GM18870 (cell line): ENCODE measurements at regions not wholly inside any gene's neighbourhood (a gene's known extent, or its start where the extent isn't known, plus 50 kb on each side); places are given as distances from the start of the nearest gene placed in this dataset.
"Not testable (repeated sequence)": the region's sequence is repeated elsewhere in the genome, so short reads cannot be mapped to it uniquely, and the experiment has no call there.

ENCODE experiments used
- ATAC-seq: cut with Tn5 transposase; IDR thresholded peaks from one replicate; pipeline ENCODE4 v1.9.1; 2021; ENCODE audit warnings: moderate library complexity; ENCODE audit not compliant: unreplicated experiment

- peak; percentile 80 for ATAC-seq
Observed at GRCh38 chr15:30755036-30755687, 129.2 kb downstream of the ARHGAP11B start.

DNA sequence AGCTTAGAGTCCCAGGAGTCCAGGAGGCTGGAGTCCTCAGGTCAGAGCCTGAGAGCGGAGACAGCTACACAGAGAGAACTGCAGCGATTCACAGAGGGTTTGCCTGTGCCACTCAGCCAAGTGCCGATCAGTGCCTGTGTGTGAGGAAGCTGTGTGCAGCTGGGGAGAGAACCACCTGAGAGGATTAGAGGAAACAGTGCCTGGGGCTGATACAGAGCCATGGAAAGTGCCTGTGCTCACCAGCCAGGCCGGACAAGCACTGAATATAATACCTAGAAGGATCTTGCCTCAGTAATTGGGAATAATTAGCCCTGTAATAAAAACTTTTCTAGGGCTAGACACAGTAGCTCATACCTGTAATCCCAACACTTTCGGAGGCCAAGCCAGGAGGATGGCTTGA is 134.7 kb downstream of the ARHGAP11B start:
- ATAC-seq = not testable (repeated sequence)

GRCh38 chr15:30761365-30761764 is 135.4 kb downstream of the ARHGAP11B start:
- not testable (repeated sequence) for ATAC-seq

DNA sequence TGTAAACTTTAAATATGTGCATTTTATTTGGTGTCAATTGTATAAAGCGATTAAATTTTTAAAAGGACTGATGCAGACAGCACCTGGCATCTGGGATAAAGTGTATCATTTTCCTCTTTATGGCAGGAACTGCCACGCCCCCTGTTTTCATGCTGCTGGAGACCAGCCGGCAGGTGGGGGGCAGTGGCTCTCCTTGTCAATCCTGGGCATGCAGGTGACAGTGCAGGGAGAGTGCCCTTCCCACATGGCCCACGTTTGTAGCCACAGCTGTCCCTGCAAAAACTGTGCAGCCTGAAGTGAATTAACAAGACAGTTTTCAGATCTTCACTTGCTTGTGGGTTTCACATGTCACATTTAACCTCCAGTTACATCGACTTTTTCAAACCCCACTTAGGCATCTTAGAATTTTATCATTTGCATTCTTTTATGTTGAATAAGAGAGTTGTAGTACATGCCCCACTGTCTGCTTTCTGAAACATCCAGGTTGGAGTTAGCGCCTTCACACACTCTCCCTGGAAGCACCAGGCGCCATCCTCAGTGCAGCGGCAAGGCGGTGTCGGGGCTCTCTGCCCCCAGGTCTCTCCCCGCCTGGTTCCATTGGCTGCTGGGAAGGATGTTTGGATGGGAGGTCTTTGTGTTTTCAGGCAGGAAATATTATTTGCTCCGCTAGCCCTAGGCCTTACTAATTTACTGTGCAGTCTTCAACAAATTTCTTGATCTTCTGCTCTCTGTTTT is 134.2 kb upstream of the FAN1 start:
- not testable (repeated sequence) for ATAC-seq

GRCh38 chr15:30770759-30771158 is 133.0 kb upstream of the FAN1 start:
- ATAC-seq = no peak

- no peak for ATAC-seq
Observed at GRCh38 chr15:30783019-30783418, 120.7 kb upstream of the FAN1 start.

DNA sequence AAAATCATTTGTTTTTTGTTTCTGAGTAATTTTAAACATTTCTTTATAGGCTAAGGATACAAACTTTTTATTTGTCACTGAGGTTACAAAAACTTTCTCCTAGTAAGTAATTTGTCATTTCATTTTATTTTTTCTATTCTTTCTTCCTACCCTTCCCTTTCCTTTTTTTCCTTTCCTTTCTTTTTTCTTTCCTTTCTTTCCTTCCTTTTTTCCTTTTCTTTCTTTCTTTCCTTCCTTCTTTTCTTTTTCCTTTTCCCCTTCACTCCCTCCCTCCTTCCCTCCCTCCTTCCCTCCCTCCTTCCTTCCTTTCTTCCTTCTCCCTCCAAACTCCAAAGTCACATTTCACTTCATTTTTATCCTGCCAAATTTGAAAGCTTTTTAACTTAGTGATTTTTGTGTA is 115.1 kb upstream of the FAN1 start:
- ATAC-seq = no peak

- no peak for ATAC-seq
Observed at GRCh38 chr15:30791239-30792175, 112.2 kb upstream of the FAN1 start.

GRCh38 chr15:30792843-30793242 is 110.9 kb upstream of the FAN1 start:
- ATAC-seq = not testable (repeated sequence)

DNA sequence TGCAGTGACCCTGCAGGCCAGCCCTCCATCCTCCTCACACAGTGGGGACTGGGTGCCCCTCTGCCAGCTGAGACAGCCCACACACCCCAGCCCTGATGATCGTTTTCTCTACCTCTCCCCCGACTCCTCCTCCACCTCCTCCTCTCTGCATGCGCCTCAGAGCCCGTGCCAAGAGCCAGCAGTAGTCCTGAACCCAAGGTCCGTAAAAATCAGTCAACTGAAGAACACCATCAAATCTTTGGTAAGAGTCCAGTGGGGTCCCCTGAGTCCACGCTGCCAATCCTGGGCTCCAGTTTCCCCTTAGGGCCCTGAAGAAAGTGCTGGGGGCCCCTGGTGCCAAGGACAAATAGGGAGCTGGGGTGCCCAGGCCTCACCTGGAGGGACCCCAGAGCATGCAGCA is 109.3 kb upstream of the FAN1 start:
- no peak for ATAC-seq

DNA sequence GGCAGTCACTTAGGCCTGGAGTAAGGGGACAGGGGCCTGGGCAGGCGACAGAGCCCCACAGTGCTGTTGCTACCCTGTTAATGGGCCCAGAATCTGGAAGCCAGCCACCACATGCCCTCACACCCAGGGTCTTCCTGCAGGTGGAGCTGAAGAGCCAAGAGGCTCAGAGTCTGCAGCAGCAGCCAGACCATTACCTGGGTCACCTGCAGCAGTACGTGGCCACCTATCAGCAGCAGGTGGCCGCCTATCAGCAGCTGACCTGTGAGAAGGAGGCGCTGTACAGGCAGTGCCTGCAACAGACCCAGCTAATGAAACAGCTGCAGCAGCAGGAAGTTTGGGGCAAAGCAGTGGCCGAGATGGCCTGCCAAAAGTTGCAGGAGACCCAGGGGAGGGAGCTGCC is 104.2 kb upstream of the FAN1 start:
- not testable (repeated sequence) for ATAC-seq

- ATAC-seq = not testable (repeated sequence)
Observed at GRCh38 chr15:30801140-30801895, 102.4 kb upstream of the FAN1 start.

- not testable (repeated sequence) for ATAC-seq
Observed at GRCh38 chr15:30802001-30802400, 101.7 kb upstream of the FAN1 start.

- not testable (repeated sequence) for ATAC-seq
Observed at GRCh38 chr15:30803703-30804102, 100.0 kb upstream of the FAN1 start.

GRCh38 chr15:30816430-30816829 is 87.3 kb upstream of the FAN1 start:
- ATAC-seq = no peak

DNA sequence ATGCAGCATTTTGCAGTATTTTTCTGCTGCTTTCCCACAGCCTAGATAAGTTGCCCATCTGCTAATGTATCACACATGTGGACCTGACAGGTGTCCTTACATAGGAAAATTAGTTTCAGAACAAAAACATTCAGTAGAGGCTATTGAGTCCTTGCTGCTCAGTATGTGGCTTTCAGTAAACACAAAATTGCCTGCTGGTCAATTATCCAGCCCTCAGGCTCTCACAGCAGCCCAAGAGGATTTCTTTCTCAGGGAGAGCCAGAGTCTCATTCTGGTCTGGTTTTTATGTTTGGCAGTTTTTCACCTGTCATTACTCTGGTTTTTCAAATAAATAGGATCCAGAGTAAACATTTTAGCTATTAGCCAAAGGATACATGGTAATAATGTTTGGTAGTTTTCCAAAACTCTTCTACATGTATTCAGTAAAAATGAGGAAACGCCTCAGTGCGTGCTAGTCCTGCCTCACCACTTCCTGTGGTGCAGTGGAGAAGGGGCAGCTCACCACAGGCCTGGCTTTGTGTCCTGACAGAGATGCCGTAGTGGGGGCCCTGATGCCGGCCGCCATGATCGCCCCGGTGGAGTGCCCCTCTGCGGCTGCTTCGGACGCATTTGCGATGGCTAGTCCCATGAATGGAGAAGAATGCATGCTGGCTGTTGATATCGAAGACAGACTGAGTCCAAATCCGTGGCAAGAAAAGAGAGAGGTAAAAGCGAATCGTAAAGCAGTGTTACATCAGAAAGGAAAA is 80.5 kb upstream of the FAN1 start:
- peak; percentile 73 for ATAC-seq

DNA sequence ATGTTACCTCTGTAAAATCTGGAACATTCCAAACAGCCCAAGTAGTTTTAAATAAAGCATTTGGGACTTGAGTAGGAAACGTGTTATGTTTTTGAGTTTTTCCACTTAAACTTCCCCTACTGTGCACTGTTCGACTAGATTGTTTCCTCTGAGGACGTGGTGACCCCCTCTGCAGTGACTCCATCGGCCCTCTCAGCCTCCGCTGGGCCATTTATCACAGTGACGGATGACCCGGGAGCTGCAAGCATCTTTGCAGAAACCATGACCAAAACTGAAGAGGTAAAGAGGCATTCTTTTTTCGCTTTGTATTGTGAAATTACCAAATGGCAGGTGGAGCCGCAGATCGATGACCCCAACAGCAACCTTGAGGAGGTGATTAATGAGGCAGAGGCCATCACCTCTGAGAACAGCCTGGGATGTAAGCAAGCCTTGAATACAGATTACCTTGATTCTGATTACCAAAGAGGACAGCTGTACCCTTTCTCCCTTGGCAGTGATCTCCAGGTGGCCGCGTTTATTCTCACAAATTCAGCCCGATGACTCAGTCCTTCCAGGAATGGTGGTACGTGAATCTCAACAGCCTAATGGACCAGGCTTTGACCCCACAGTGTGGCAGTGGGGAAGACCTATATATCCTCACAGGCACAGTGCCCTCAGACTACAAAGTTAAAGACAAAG is 79.1 kb upstream of the FAN1 start:
- ATAC-seq = no peak

GRCh38 chr15:30827625-30828303 is 76.0 kb upstream of the FAN1 start:
- ATAC-seq = no peak

DNA sequence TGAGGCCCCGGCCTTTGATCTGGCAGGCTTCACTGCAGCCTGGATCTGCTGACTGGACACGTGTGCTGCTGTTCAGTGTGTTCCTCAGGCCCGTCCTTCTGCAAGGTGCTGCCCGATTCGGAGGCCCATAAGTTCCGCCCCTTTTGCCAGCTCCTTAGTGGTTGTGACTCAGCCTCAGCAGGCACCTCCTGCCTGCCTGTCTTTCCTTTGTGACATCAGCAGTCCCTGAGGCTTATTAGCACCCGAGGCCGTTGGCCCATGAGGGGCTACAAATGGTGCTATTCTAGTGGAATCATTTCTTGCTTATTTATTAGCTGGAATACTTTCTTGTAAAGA is 75.4 kb upstream of the FAN1 start:
- ATAC-seq = not testable (repeated sequence)
